ENCODE measurements at regions not wholly inside any gene's neighbourhood (a gene's known extent, or its start where the extent isn't known, plus 50 kb on each side); places are given as distances from the start of the nearest gene placed in this dataset.

- intact Hi-C loops (cut with micrococcal nuclease) = no loop called here
- H3K4me3 ChIP-seq (ENCODE audit: low read length) = no peak overlapping the region
- no peaks in the 10 kb centered on the region for H3K79me2 ChIP-seq (ENCODE audit: low read length)
- no peaks in the 10 kb centered on the region for H3K9me3 ChIP-seq (ENCODE audit: low read length)
- DNase-seq = peak; percentile 25
- no peaks in the 10 kb centered on the region for H3K27me3 ChIP-seq (ENCODE audit: low read length)
- CTCF ChIA-PET = no interaction called here
- H3K4me2 ChIP-seq (ENCODE audit: low read length) = no peak overlapping the region
- POLR2A ChIA-PET (ENCODE audit: unreplicated experiment) = no interaction called here
- H3K36me3 ChIP-seq (ENCODE audit: low read depth, low read length) = no peaks in the 10 kb centered on the region
- TF ChIP-seq EZH2phosphoT487 (IDR thresholded peaks at IDR 0.05; ENCODE audit: borderline replicate concordance, low read length) (no peak), EZH2 (IDR thresholded peaks at IDR 0.05; ENCODE audit: low read length, unreplicated experiment) (no peak), CTCF (conservative IDR thresholded peaks at IDR 0.05; ENCODE audit: low read depth, low read length) (no peak)
- H3K27ac ChIP-seq (ENCODE audit: low read length) = no peak overlapping the region
- ATAC-seq = no peak
- H3K9me2 ChIP-seq (replicated peaks; ENCODE audit: low read length) = no peaks in the 10 kb centered on the region
- no peaks in the 10 kb centered on the region for H4K20me1 ChIP-seq (ENCODE audit: low read length)
- no peaks in the 10 kb centered on the region for H3F3A ChIP-seq (ENCODE audit: low read length, unreplicated experiment)
- BruUV-seq (replicated peaks) = no TSS peak
- no peak overlapping the region for H3K9ac ChIP-seq (ENCODE audit: low read length)
- no peaks in the 10 kb centered on the region for H3K4me1 ChIP-seq (ENCODE audit: insufficient read depth, low read length)
- no peak overlapping the region for H2AFZ ChIP-seq (ENCODE audit: low read length)
Measured at GRCh38 chr5:152542741-152543140, 137.7 kb upstream of the NMUR2 start.

GRCh38 chr5:152546493-152546892, 141.4 kb upstream of the NMUR2 start:
- Histone ChIP-seq H3K4me2 (ENCODE audit: low read length) (no peak overlapping the region), H2AFZ (ENCODE audit: low read length) (no peak overlapping the region), H3K4me3 (ENCODE audit: low read length) (no peak overlapping the region), H3K27ac (ENCODE audit: low read length) (no peak overlapping the region), H3K9ac (ENCODE audit: low read length) (no peak overlapping the region), H3K4me1 (ENCODE audit: insufficient read depth, low read length) (no peaks in the 10 kb centered on the region), H4K20me1 (ENCODE audit: low read length) (no peaks in the 10 kb centered on the region), H3K79me2 (ENCODE audit: low read length) (no peaks in the 10 kb centered on the region), H3K9me2 (replicated peaks; ENCODE audit: low read length) (no peaks in the 10 kb centered on the region), H3K36me3 (ENCODE audit: low read depth, low read length) (no peaks in the 10 kb centered on the region), H3K9me3 (ENCODE audit: low read length) (no peaks in the 10 kb centered on the region), H3K27me3 (ENCODE audit: low read length) (no peaks in the 10 kb centered on the region), H3F3A (ENCODE audit: low read length, unreplicated experiment) (no peaks in the 10 kb centered on the region)
- intact Hi-C loops (cut with micrococcal nuclease) = no loop called here
- no peak for TF ChIP-seq EZH2 (IDR thresholded peaks at IDR 0.05; ENCODE audit: low read length, unreplicated experiment)
- TF ChIP-seq CTCF (conservative IDR thresholded peaks at IDR 0.05; ENCODE audit: low read depth, low read length) = no peak
- no peak for TF ChIP-seq EZH2phosphoT487 (IDR thresholded peaks at IDR 0.05; ENCODE audit: borderline replicate concordance, low read length)
- ATAC-seq (no peak), DNase-seq (peak; percentile 17)
- CTCF ChIA-PET = no interaction called here
- BruUV-seq (replicated peaks) = no TSS peak
- POLR2A ChIA-PET (ENCODE audit: unreplicated experiment) = no interaction called here

- no peak for DNase-seq
- no peak overlapping the region for H3K4me2 ChIP-seq (ENCODE audit: low read length)
- intact Hi-C loops (cut with micrococcal nuclease) = no loop called here
Measured at GRCh38 chr5:152547202-152547601, 142.1 kb upstream of the NMUR2 start.

More at GRCh38 chr5:152547202-152547601, 142.1 kb upstream of the NMUR2 start:
- H4K20me1 ChIP-seq (ENCODE audit: low read length) = no peaks in the 10 kb centered on the region
- H3K27ac ChIP-seq (ENCODE audit: low read length) = no peak overlapping the region
- no TSS peak for BruUV-seq (replicated peaks)
- POLR2A ChIA-PET (ENCODE audit: unreplicated experiment) = no interaction called here
- TF ChIP-seq CTCF (conservative IDR thresholded peaks at IDR 0.05; ENCODE audit: low read depth, low read length) (no peak), EZH2phosphoT487 (IDR thresholded peaks at IDR 0.05; ENCODE audit: borderline replicate concordance, low read length) (no peak), EZH2 (IDR thresholded peaks at IDR 0.05; ENCODE audit: low read length, unreplicated experiment) (no peak)
- H3K36me3 ChIP-seq (ENCODE audit: low read depth, low read length) = no peaks in the 10 kb centered on the region
- H3K9me3 ChIP-seq (ENCODE audit: low read length) = no peaks in the 10 kb centered on the region
- H3K4me3 ChIP-seq (ENCODE audit: low read length) = no peak overlapping the region
- H3F3A ChIP-seq (ENCODE audit: low read length, unreplicated experiment) = no peaks in the 10 kb centered on the region
- H2AFZ ChIP-seq (ENCODE audit: low read length) = no peak overlapping the region
- H3K79me2 ChIP-seq (ENCODE audit: low read length) = no peaks in the 10 kb centered on the region
- H3K9me2 ChIP-seq (replicated peaks; ENCODE audit: low read length) = no peaks in the 10 kb centered on the region
- H3K9ac ChIP-seq (ENCODE audit: low read length) = no peak overlapping the region
- ATAC-seq = no peak
- CTCF ChIA-PET = no interaction called here
- H3K27me3 ChIP-seq (ENCODE audit: low read length) = no peaks in the 10 kb centered on the region
- no peaks in the 10 kb centered on the region for H3K4me1 ChIP-seq (ENCODE audit: insufficient read depth, low read length)
